ENCODE measurements at regions not wholly inside any gene's neighbourhood (a gene's known extent, or its start where the extent isn't known, plus 50 kb on each side); places are given as distances from the start of the nearest gene placed in this dataset.

DNA sequence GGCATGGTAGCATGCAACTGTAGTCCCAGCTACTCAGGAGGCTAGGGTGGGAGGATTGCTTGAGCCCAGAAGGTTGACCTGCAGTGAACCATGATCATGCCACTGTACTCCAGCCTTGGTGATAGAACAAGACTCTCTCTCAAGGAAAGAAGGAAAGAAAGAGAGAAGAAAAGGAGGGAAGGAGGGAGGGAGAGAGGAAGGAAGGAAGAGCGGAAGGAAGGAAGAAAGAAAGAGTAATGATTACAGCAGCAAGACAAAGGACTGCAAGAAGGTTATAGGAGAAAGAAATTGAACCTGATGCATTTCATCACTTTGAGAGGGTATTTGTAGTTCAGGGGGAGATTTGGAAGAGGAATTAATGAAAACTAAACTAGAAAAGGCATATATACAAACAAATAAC, 155.7 kb downstream of the LACC1 start:
- no peak for DNase-seq (ENCODE audit: low read depth)
- no peak overlapping the region for H3K4me3 ChIP-seq (ENCODE audit: low read length)
- TF ChIP-seq, protein P1, sequence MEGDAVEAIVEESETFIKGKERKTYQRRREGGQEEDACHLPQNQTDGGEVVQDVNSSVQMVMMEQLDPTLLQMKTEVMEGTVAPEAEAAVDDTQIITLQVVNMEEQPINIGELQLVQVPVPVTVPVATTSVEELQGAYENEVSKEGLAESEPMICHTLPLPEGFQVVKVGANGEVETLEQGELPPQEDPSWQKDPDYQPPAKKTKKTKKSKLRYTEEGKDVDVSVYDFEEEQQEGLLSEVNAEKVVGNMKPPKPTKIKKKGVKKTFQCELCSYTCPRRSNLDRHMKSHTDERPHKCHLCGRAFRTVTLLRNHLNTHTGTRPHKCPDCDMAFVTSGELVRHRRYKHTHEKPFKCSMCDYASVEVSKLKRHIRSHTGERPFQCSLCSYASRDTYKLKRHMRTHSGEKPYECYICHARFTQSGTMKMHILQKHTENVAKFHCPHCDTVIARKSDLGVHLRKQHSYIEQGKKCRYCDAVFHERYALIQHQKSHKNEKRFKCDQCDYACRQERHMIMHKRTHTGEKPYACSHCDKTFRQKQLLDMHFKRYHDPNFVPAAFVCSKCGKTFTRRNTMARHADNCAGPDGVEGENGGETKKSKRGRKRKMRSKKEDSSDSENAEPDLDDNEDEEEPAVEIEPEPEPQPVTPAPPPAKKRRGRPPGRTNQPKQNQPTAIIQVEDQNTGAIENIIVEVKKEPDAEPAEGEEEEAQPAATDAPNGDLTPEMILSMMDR (conservative IDR thresholded peaks at IDR 0.05; ENCODE audit: low read length), result no peak

- DNase-seq (ENCODE audit: low read depth), result no peak
- no peak overlapping the region for H3K4me3 ChIP-seq (ENCODE audit: low read length)
- TF ChIP-seq, protein P1 (conservative IDR thresholded peaks at IDR 0.05; ENCODE audit: low read length), result no peak
These were observed 160.5 kb downstream of the LACC1 start for GRCh38 chr13:44040070-44040817.

- TF ChIP-seq, protein P1 (conservative IDR thresholded peaks at IDR 0.05; ENCODE audit: low read length), result no peak
- DNase-seq (ENCODE audit: low read depth), result no peak
These were observed 161.1 kb downstream of the LACC1 start for GRCh38 chr13:44040818-44041100.

GRCh38 chr13:44044547-44045179, 165.0 kb downstream of the LACC1 start:
- no peak overlapping the region for H3K4me3 ChIP-seq (ENCODE audit: low read length)
- no peak for DNase-seq (ENCODE audit: low read depth)
- TF ChIP-seq, protein P1 (conservative IDR thresholded peaks at IDR 0.05; ENCODE audit: low read length), result no peak

More at GRCh38 chr13:44040818-44041100, 161.1 kb downstream of the LACC1 start:
- no peak overlapping the region for H3K4me3 ChIP-seq (ENCODE audit: low read length)

- DNase-seq (ENCODE audit: low read depth), result no peak
- TF ChIP-seq, protein P1 (conservative IDR thresholded peaks at IDR 0.05; ENCODE audit: low read length), result no peak
- no peak overlapping the region for H3K4me3 ChIP-seq (ENCODE audit: low read length)
These were observed 165.5 kb downstream of the LACC1 start for GRCh38 chr13:44045180-44045562.

DNA sequence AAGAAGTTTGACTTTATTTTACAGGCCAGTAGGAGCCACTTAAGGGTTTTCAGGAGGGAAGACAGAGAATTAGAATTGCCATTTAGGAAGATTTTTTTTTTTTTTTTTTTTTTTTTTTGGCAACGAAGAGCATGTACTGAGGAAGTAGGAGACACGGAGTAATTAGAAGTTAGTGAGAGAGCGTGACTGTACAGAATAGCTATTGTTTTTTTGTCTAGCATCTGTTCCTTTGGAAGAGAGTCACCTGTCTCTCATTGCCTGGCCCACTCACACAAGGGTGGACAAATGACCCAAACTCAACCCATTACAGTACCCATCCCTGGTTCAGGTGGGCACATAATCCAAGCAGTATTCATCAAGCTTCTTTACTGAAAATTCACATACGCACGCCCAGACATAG, 166.7 kb downstream of the LACC1 start:
- TF ChIP-seq, protein P1 (conservative IDR thresholded peaks at IDR 0.05; ENCODE audit: low read length), result no peak
- no peak for DNase-seq (ENCODE audit: low read depth)
- no peak overlapping the region for H3K4me3 ChIP-seq (ENCODE audit: low read length)

- TF ChIP-seq, protein P1 (conservative IDR thresholded peaks at IDR 0.05; ENCODE audit: low read length), result peak; percentile 38
- no peak overlapping the region for H3K4me3 ChIP-seq (ENCODE audit: low read length)
- no peak for DNase-seq (ENCODE audit: low read depth)
These were observed 168.6 kb downstream of the LACC1 start for GRCh38 chr13:44048326-44048725.

Data from AG10803 (cell line).